ENCODE measurements at regions not wholly inside any gene's neighbourhood (a gene's known extent, or its start where the extent isn't known, plus 50 kb on each side); places are given as distances from the start of the nearest gene placed in this dataset.

GRCh38 chr12:116406529-116406928 is 129.0 kb upstream of the MED13L start:
- Histone ChIP-seq H4K20me1 (replicated peaks; ENCODE audit: control insufficient read depth, extremely low read depth, insufficient read depth, low read length) (no peaks in the 10 kb centered on the region), H3K4me2 (ENCODE audit: insufficient read depth, low read length) (no peak overlapping the region), H3K27me3 (ENCODE audit: control insufficient read depth in 2 of 2, insufficient read depth in 2 of 2, low read length in 2 of 2) (no peaks in the 10 kb centered on the region), H3K4me3 (replicated peaks in 1 of 3; ENCODE audit: insufficient read depth in 1 of 3, low read depth in 1 of 3, low read length in 3 of 3) (no peak overlapping the region), H2AFZ (ENCODE audit: low read depth, low read length) (no peak overlapping the region), H3K4me1 (ENCODE audit: control insufficient read depth, extremely low read depth, insufficient read depth, low read length) (no peaks in the 10 kb centered on the region), H3K9me1 (replicated peaks; ENCODE audit: control insufficient read depth, extremely low read depth, insufficient read depth, low read length) (no peaks in the 10 kb centered on the region), H3K9ac (replicated peaks; ENCODE audit: extremely low read depth, insufficient read depth, low read length) (no peak overlapping the region), H3K27ac (ENCODE audit: insufficient read depth, low read depth, low read length) (no peak overlapping the region), H3K79me2 (ENCODE audit: control insufficient read depth, insufficient read depth, low read length) (no peaks in the 10 kb centered on the region), H3K36me3 (ENCODE audit: control insufficient read depth in 2 of 2, extremely low read depth in 1 of 2, insufficient read depth in 2 of 2, low read length in 2 of 2) (no peaks in the 10 kb centered on the region), H3K9me3 (replicated peaks; ENCODE audit: control insufficient read depth, insufficient read depth, low read length) (no peaks in the 10 kb centered on the region)
- no peak for TF ChIP-seq CTCF (IDR thresholded peaks at IDR 0.05; ENCODE audit: extremely low read depth in 1 of 2, insufficient read depth in 1 of 2, low read depth in 1 of 2, low read length in 2 of 2)
- no peak for TF ChIP-seq MYC (IDR thresholded peaks at IDR 0.05; ENCODE audit: low read depth, low read length)
- TF ChIP-seq FOS (IDR thresholded peaks at IDR 0.05; ENCODE audit: borderline replicate concordance, insufficient read depth, low read length) = no peak
- TF ChIP-seq GATA2 (IDR thresholded peaks at IDR 0.05; ENCODE audit: insufficient read depth, insufficient read length, low read depth, low read length) = no peak
- no peak for TF ChIP-seq MAX (IDR thresholded peaks at IDR 0.05; ENCODE audit: insufficient read depth, insufficient read length)
- TF ChIP-seq POLR2A (IDR thresholded peaks at IDR 0.05; ENCODE audit: low read depth, low read length) = no peak
- no peak for TF ChIP-seq EZH2 (IDR thresholded peaks at IDR 0.05; ENCODE audit: borderline replicate concordance, low read depth, low read length, severe bottlenecking)
- no peak for TF ChIP-seq POLR2AphosphoS5 (IDR thresholded peaks at IDR 0.05; ENCODE audit: insufficient read depth, low read depth, low read length)
- TF ChIP-seq JUN (IDR thresholded peaks at IDR 0.05; ENCODE audit: borderline replicate concordance, insufficient read depth, insufficient read length, low read depth) = no peak
- DNase-seq (ENCODE audit: low read depth, low spot score) (no peak), FAIRE-seq (no peak)
- dilution Hi-C loops (cut with MboI; ENCODE audit: extremely low pct_ligation_motif_present, low sequenced_read_pairs) (no loop called here), intact Hi-C loops (cut with micrococcal nuclease) (no loop called here)
- POLR2A ChIA-PET = no interaction called here
- no TSS peak for BruUV-seq (replicated peaks)
- CTCF ChIA-PET = no interaction called here
